Neural crest cell (in vitro differentiated cells): ENCODE measurements at regions not wholly inside any gene's neighbourhood (a gene's known extent, or its start where the extent isn't known, plus 50 kb on each side); places are given as distances from the start of the nearest gene placed in this dataset.

ENCODE experiments used
- DNase-seq: peaks from one replicate; pipeline ENCODE4 v3.0.0; 2021; ENCODE audit warnings: low read depth, mixed read lengths, low spot score
- H3K27ac Mint-ChIP-seq: one replicate; pipeline ENCODE4 v1.8.0; 2021; ENCODE audit warnings: mild to moderate bottlenecking, mixed read lengths; ENCODE audit not compliant: unreplicated experiment
- H3K27me3 Mint-ChIP-seq: 2 replicates; pipeline ENCODE4 v1.8.0; 2021; ENCODE audit warnings: low read depth, mild to moderate bottlenecking, mixed read lengths
- H3K36me3 Mint-ChIP-seq: 2 replicates; pipeline ENCODE4 v1.8.0; 2021; ENCODE audit warnings: low read depth, mild to moderate bottlenecking, mixed read lengths
- H3K4me1 Mint-ChIP-seq: 2 replicates; pipeline ENCODE4 v1.8.0; 2021; ENCODE audit warnings: mixed read lengths
- H3K4me3 Mint-ChIP-seq: one replicate; pipeline ENCODE4 v1.8.0; 2021; ENCODE audit warnings: mild to moderate bottlenecking, mixed read lengths
- H3K9me3 Mint-ChIP-seq: 2 replicates; pipeline ENCODE4 v1.8.0; 2021; ENCODE audit warnings: mixed read lengths
- CTCF ChIP-seq: fragments of 200-600 bp; sonication (generic); conservative IDR thresholded peaks from 2 replicates; pipeline ENCODE4 v1.5.0; 2021; ENCODE audit warnings: antibody characterized with exemption, mild to moderate bottlenecking

DNA sequence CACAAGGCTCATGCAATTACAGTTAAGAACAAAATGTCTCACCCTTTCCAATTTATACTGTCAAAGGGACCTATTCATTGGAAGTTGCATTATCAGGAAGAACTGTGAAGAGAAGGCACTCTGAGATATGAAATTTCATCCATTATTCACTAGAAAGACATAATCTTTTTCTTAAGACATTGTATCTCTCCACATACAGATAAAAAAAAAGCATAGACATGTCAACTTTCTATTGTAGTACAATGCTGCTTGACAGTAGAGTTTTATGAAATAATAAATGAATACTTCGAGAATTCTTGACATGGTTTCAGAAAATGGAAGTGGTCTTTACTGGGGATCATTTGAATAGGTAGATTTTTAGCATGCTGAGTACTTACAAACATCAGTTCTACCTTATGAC lies 545.0 kb downstream of the TMA16 start:
- H3K9me3 Mint-ChIP-seq, result peaks cover 12% of the 10 kb centered on the region
- no peak overlapping the region for H3K27ac Mint-ChIP-seq
- H3K4me1 Mint-ChIP-seq, result no peaks in the 10 kb centered on the region
- no peak for TF ChIP-seq CTCF
- no peak overlapping the region for H3K4me3 Mint-ChIP-seq
- peaks cover 9% of the 10 kb centered on the region for H3K36me3 Mint-ChIP-seq
- DNase-seq, result no peak
- no peaks in the 10 kb centered on the region for H3K27me3 Mint-ChIP-seq

GRCh38 chr4:164056426-164057142 lies 562.1 kb downstream of the TMA16 start:
- Mint-ChIP-seq H3K9me3 (no peaks in the 10 kb centered on the region), H3K27me3 (no peaks in the 10 kb centered on the region), H3K36me3 (no peaks in the 10 kb centered on the region), H3K4me3 (no peak overlapping the region), H3K27ac (no peak overlapping the region), H3K4me1 (no peaks in the 10 kb centered on the region)
- no peak for TF ChIP-seq CTCF
- no peak for DNase-seq

- no peak overlapping the region for H3K4me3 Mint-ChIP-seq
- no peaks in the 10 kb centered on the region for H3K36me3 Mint-ChIP-seq
- TF ChIP-seq CTCF, result no peak
- no peaks in the 10 kb centered on the region for H3K27me3 Mint-ChIP-seq
- no peak for DNase-seq
- no peak overlapping the region for H3K27ac Mint-ChIP-seq
- H3K4me1 Mint-ChIP-seq, result no peaks in the 10 kb centered on the region
- H3K9me3 Mint-ChIP-seq, result peaks cover 2% of the 10 kb centered on the region
Observed at GRCh38 chr4:164058776-164059445, 564.4 kb downstream of the TMA16 start.

DNA sequence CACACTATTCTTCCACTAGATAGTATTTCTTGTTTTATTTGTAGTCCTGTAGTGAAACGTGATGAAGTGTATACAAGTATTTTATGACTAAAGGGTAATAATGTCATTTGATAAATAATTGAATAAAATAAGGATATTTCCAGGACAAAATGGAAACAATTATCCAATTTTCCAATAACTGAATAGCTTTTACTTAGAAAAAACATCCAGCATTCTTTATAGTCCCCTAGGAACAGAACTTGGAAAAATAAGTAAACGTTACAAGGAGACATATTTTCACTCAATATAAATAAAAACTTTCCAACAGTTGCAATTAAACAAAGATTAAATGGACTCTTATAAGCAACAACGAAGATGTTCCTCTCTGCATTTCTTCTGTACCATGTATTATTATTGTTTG lies 566.0 kb downstream of the TMA16 start:
- TF ChIP-seq CTCF, result no peak
- Mint-ChIP-seq H3K27me3 (no peaks in the 10 kb centered on the region), H3K9me3 (peaks cover 7% of the 10 kb centered on the region), H3K4me3 (no peak overlapping the region), H3K27ac (no peak overlapping the region), H3K4me1 (no peaks in the 10 kb centered on the region), H3K36me3 (no peaks in the 10 kb centered on the region)
- DNase-seq, result no peak

- no peak for TF ChIP-seq CTCF
- Mint-ChIP-seq H3K27me3 (no peaks in the 10 kb centered on the region), H3K27ac (no peak overlapping the region), H3K4me3 (no peak overlapping the region), H3K4me1 (no peaks in the 10 kb centered on the region), H3K36me3 (no peaks in the 10 kb centered on the region), H3K9me3 (peaks cover 21% of the 10 kb centered on the region)
- DNase-seq, result no peak
Observed at GRCh38 chr4:164068392-164068791, 573.9 kb downstream of the TMA16 start.
